HCT116 (cell line): ENCODE measurements at regions not wholly inside any gene's neighbourhood (a gene's known extent, or its start where the extent isn't known, plus 50 kb on each side); places are given as distances from the start of the nearest gene placed in this dataset.

Source experiments
- ATAC-seq: fragments of 200-7000 bp; cut with Tn5 transposase; 2 replicates; pipeline ENCODE4 v1.9.1; 2020; ENCODE audit warnings: mild to moderate bottlenecking, moderate library complexity
- BruUV-seq: library from RNA; stranded (reverse); fragments of 400-500 nt; replicated peaks from 2 replicates; lab custom pipeline; 2021; lab: Mats Ljungman, UMichigan
- CTCF ChIA-PET: fragments of 300-600 bp; sonication (Branson Sonifier 250); formaldehyde crosslinking; loops from one replicate; lab custom pipeline; 2021; ENCODE audit warnings: antibody characterized with exemption; lab: Charles Lee
- POLR2A ChIA-PET: fragments of 300-600, 350-600 bp; sonication (Branson Sonifier 250); formaldehyde crosslinking; loops from one replicate; lab custom pipeline; 2021; ENCODE audit warnings: antibody characterized with exemption; lab: Charles Lee
- RAD21 ChIA-PET, 2 experiments: fragments of 300-600 bp; sonication (Branson Sonifier 250); formaldehyde crosslinking; loops; one replicate each; lab custom pipeline; 2023; ENCODE audit warnings: low total read pairs in 2 of 2; ENCODE audit not compliant: uncharacterized antibody in 2 of 2, unreplicated experiment in 2 of 2, low non-redundant PET in 1 of 2; lab: Charles Lee
- DNase-seq: peaks from one replicate; pipeline ENCODE4 v3.0.0-alpha.2; 2010; ENCODE audit warnings: low read depth, low spot score
- H2AFZ ChIP-seq: fragments of 200-600 bp; shearing (Covaris generic), sonication (generic); 2 replicates; pipeline ENCODE4 v1.6.1; 2017; ENCODE audit warnings: low read depth, mixed run types, mixed read lengths, antibody characterized with exemption, low read length; ENCODE audit not compliant: poor library complexity, severe bottlenecking
- H3K27ac ChIP-seq: 2 replicates; pipeline ENCODE4 v1.5.1; 2012; ENCODE audit warnings: low read depth, low read length
- H3K27me3 ChIP-seq: fragments of 200-600 bp; sonication (generic); 2 replicates; pipeline ENCODE4 v1.6.1; 2016; ENCODE audit warnings: mixed run types, low read length, mixed read lengths; ENCODE audit not compliant: insufficient read depth
- H3K36me3 ChIP-seq, 2 experiments: fragments of 200-500 bp in 1 of 2; fragments of 200-600 bp in 1 of 2; sonication (Bioruptor generic) in 1 of 2; sonication (generic) in 1 of 2; 2 replicates each; pipeline versions ENCODE4 v1.5.1 to v1.6.1; 2014 to 2016; ENCODE audit warnings: low read length in 2 of 2, inconsistent platforms in 1 of 2, mixed read lengths in 1 of 2, mixed run types in 1 of 2; ENCODE audit not compliant: insufficient read depth in 2 of 2, control insufficient read depth in 1 of 2
- H3K4me1 ChIP-seq, 2 experiments: fragments of 200-600 bp in 1 of 2; sonication (generic) in 1 of 2; 2 replicates each; pipeline versions ENCODE4 v1.5.1 to v1.6.1; 2012 to 2017; ENCODE audit warnings: low read length in 2 of 2, inconsistent platforms in 1 of 2, mild to moderate bottlenecking in 1 of 2, mixed read lengths in 1 of 2, mixed run types in 1 of 2, moderate library complexity in 1 of 2; ENCODE audit not compliant: insufficient read depth in 2 of 2, control insufficient read depth in 1 of 2
- H3K4me2 ChIP-seq: fragments of 200-600 bp; sonication (generic); 2 replicates; pipeline ENCODE4 v1.6.1; 2017; ENCODE audit warnings: mixed run types, low read length, mixed read lengths
- H3K4me3 ChIP-seq, 2 experiments: fragments of 200-600 bp in 1 of 2; sonication (generic) in 1 of 2; replicated peaks in 1 of 2; 2 replicates each; pipeline ENCODE4 v1.5.1; 2011 to 2016; ENCODE audit warnings: low read length in 2 of 2, control low read depth in 1 of 2, low read depth in 1 of 2, mild to moderate bottlenecking in 1 of 2, mixed read lengths in 1 of 2, mixed run types in 1 of 2
- H3K79me2 ChIP-seq: fragments of 200-600 bp; sonication (generic); 2 replicates; pipeline ENCODE4 v1.6.1; 2017; ENCODE audit warnings: mild to moderate bottlenecking, mixed run types, low read length, moderate library complexity, mixed read lengths; ENCODE audit not compliant: insufficient read depth
- H3K9ac ChIP-seq: fragments of 200-600 bp; sonication (generic); 2 replicates; pipeline ENCODE4 v1.6.1; 2016; ENCODE audit warnings: low read length, mixed read lengths
- H3K9me2 ChIP-seq: fragments of 200-600 bp; sonication (generic), shearing (Covaris generic); 2 replicates; pipeline ENCODE4 v1.6.1; 2017; ENCODE audit warnings: mixed run types, mild to moderate bottlenecking, moderate library complexity; ENCODE audit not compliant: insufficient read depth
- H3K9me3 ChIP-seq, 2 experiments: fragments of 200-500 bp in 1 of 2; fragments of 200-600 bp in 1 of 2; sonication (Bioruptor generic) in 1 of 2; sonication (generic) in 1 of 2; 2 replicates each; pipeline ENCODE4 v1.6.1; 2014 to 2017; ENCODE audit warnings: low read length in 2 of 2, mixed read lengths in 2 of 2, inconsistent platforms in 1 of 2, low read depth in 1 of 2, mild to moderate bottlenecking in 1 of 2, mixed run types in 1 of 2, moderate library complexity in 1 of 2; ENCODE audit not compliant: control insufficient read depth in 1 of 2, insufficient read depth in 1 of 2
- H4K20me1 ChIP-seq: fragments of 200-600 bp; sonication (generic), shearing (Covaris generic); 2 replicates; pipeline ENCODE4 v1.6.1; 2017; ENCODE audit warnings: mixed run types, mild to moderate bottlenecking, moderate library complexity; ENCODE audit not compliant: insufficient read depth
- ATF3 ChIP-seq: IDR thresholded peaks from 2 replicates; pipeline ENCODE4 v1.6.1; 2012
- CBX3 ChIP-seq: IDR thresholded peaks from 2 replicates; pipeline ENCODE4 v1.6.1; 2012; ENCODE audit warnings: low read depth
- CTCF ChIP-seq, 3 experiments: fragments of 200-600 bp in 1 of 3; sonication (generic) in 1 of 3; IDR thresholded peaks in 2 of 3; conservative IDR thresholded peaks in 1 of 3; 2 replicates each; pipeline ENCODE4 v1.5.1; 2012 to 2017; ENCODE audit warnings: low read depth in 2 of 3, low read length in 2 of 3, antibody characterized with exemption in 1 of 3, borderline replicate concordance in 1 of 3, control low read depth in 1 of 3, mild to moderate bottlenecking in 1 of 3, mixed read lengths in 1 of 3, mixed run types in 1 of 3, moderate library complexity in 1 of 3; ENCODE audit not compliant: insufficient read depth in 1 of 3
- EGR1 ChIP-seq: IDR thresholded peaks from 2 replicates; pipeline ENCODE4 v1.6.1; 2012; ENCODE audit warnings: low read depth
- EZH2 ChIP-seq: fragments of 200-600 bp; sonication (generic); IDR thresholded peaks from 2 replicates; pipeline ENCODE4 v1.6.1; 2017; ENCODE audit warnings: antibody characterized with exemption, mixed run types
- EZH2phosphoT487 ChIP-seq: fragments of 200-600 bp; IDR thresholded peaks from 2 replicates; pipeline ENCODE4 v1.6.1; 2018; ENCODE audit warnings: antibody characterized with exemption, borderline replicate concordance
- FOSL1 ChIP-seq: IDR thresholded peaks from 2 replicates; pipeline ENCODE4 v1.6.1; 2012; ENCODE audit warnings: low read depth
- JUND ChIP-seq: IDR thresholded peaks from 2 replicates; pipeline ENCODE4 v1.6.1; 2012
- POLR2A ChIP-seq: IDR thresholded peaks from 2 replicates; pipeline ENCODE4 v1.7.0; 2011; ENCODE audit warnings: borderline replicate concordance; ENCODE audit not compliant: insufficient read depth, insufficient read length; ENCODE audit errors: extremely low read depth
- POLR2AphosphoS5 ChIP-seq: IDR thresholded peaks from 2 replicates; pipeline ENCODE4 v1.6.1; 2011; ENCODE audit warnings: mild to moderate bottlenecking, low read depth, low read length, moderate library complexity
- RAD21 ChIP-seq: IDR thresholded peaks from 2 replicates; pipeline ENCODE4 v1.6.1; 2012; ENCODE audit warnings: low read depth, mild to moderate bottlenecking
- REST ChIP-seq: IDR thresholded peaks from 2 replicates; pipeline ENCODE4 v1.6.1; 2012; ENCODE audit warnings: low read depth
- SIN3A ChIP-seq: IDR thresholded peaks from 2 replicates; pipeline ENCODE4 v1.6.1; 2012; ENCODE audit warnings: low read depth
- SRF ChIP-seq: IDR thresholded peaks from 2 replicates; pipeline ENCODE4 v1.6.1; 2012; ENCODE audit warnings: low read depth
- TCF7L2 ChIP-seq: IDR thresholded peaks from 2 replicates; pipeline ENCODE4 v1.7.0; 2011; ENCODE audit warnings: borderline replicate concordance, inconsistent platforms; ENCODE audit not compliant: insufficient read depth, insufficient read length; ENCODE audit errors: extremely low read depth
- YY1 ChIP-seq: IDR thresholded peaks from 2 replicates; pipeline ENCODE4 v1.6.1; 2011; ENCODE audit warnings: low read length, low read depth, moderate library complexity, mild to moderate bottlenecking; ENCODE audit not compliant: insufficient replicate concordance; ENCODE audit errors: extremely low read depth
- ZFX ChIP-seq: fragments of 450-650 bp; IDR thresholded peaks from 2 replicates; pipeline ENCODE4 v1.6.1; 2017
- ZNF274 ChIP-seq: fragments of 200-500 bp; sonication (Bioruptor generic); IDR thresholded peaks from 2 replicates; pipeline ENCODE4 v1.6.1; 2014; ENCODE audit warnings: mild to moderate bottlenecking, low read depth, low read length, inconsistent platforms
- intact Hi-C: fragments of 100-400 bp; cut with micrococcal nuclease; formaldehyde crosslinking; loops from 2 replicates; pipeline ENCODE4 v1.10.0; 2022
- TF ChIP-seq, protein P1 (sequence below): IDR thresholded peaks from 2 replicates; pipeline ENCODE4 v1.6.1; 2012
- TF ChIP-seq, protein P2 (sequence below): IDR thresholded peaks from 2 replicates; pipeline ENCODE4 v1.6.1; 2011; ENCODE audit warnings: mild to moderate bottlenecking, low read length, moderate library complexity; ENCODE audit not compliant: insufficient replicate concordance; ENCODE audit errors: extremely low read depth

GRCh38 chr2:128475427-128476211 lies 157.0 kb upstream of the HS6ST1 start:
- ATAC-seq, result no peak
- no peak for DNase-seq
- no peak overlapping the region for H3K9ac ChIP-seq
- H3K36me3 ChIP-seq, result no peaks in the 10 kb centered on the region
- RAD21 ChIA-PET, result no interaction called here
- no peaks in the 10 kb centered on the region for H4K20me1 ChIP-seq
- H2AFZ ChIP-seq, result no peak overlapping the region
- CTCF ChIA-PET, result no interaction called here
- H3K4me2 ChIP-seq, result no peak overlapping the region
- H3K9me3 ChIP-seq, result no peaks in the 10 kb centered on the region; a peak in 1 of 4 replicates
- H3K4me1 ChIP-seq, result no peaks in the 10 kb centered on the region
- intact Hi-C loops, result no loop called here
- TF ChIP-seq CBX3 (no peak), ATF3 (no peak), YY1 (no peak), ZFX (no peak), SRF (no peak), EGR1 (no peak), TCF7L2 (no peak), POLR2AphosphoS5 (no peak), POLR2A (no peak), SIN3A (no peak), REST (no peak), EZH2phosphoT487 (no peak), EZH2 (no peak), CTCF (IDR thresholded peaks at IDR 0.05 in 2 of 3, conservative IDR thresholded peaks at IDR 0.05 in 1 of 3; ENCODE audit: borderline replicate concordance in 1 of 3, insufficient read depth in 1 of 3, low read depth in 2 of 3, low read length in 2 of 3) (no peak), FOSL1 (no peak), RAD21 (no peak), ZNF274 (no peak), JUND (no peak)
- TF ChIP-seq, protein P1, sequence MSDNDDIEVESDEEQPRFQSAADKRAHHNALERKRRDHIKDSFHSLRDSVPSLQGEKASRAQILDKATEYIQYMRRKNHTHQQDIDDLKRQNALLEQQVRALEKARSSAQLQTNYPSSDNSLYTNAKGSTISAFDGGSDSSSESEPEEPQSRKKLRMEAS, result no peak
- TF ChIP-seq, protein P2, sequence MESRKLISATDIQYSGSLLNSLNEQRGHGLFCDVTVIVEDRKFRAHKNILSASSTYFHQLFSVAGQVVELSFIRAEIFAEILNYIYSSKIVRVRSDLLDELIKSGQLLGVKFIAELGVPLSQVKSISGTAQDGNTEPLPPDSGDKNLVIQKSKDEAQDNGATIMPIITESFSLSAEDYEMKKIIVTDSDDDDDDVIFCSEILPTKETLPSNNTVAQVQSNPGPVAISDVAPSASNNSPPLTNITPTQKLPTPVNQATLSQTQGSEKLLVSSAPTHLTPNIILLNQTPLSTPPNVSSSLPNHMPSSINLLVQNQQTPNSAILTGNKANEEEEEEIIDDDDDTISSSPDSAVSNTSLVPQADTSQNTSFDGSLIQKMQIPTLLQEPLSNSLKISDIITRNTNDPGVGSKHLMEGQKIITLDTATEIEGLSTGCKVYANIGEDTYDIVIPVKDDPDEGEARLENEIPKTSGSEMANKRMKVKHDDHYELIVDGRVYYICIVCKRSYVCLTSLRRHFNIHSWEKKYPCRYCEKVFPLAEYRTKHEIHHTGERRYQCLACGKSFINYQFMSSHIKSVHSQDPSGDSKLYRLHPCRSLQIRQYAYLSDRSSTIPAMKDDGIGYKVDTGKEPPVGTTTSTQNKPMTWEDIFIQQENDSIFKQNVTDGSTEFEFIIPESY, result no peak
- BruUV-seq, result no TSS peak
- H3K27me3 ChIP-seq, result peaks cover 3% of the 10 kb centered on the region; the same call in 1 of the 2 replicates
- no peaks in the 10 kb centered on the region for H3K9me2 ChIP-seq
- H3K4me3 ChIP-seq, result no peak overlapping the region
- no peaks in the 10 kb centered on the region for H3K79me2 ChIP-seq
- POLR2A ChIA-PET, result no interaction called here
- no peak overlapping the region for H3K27ac ChIP-seq
